ENCODE measurements at regions not wholly inside any gene's neighbourhood (a gene's known extent, or its start where the extent isn't known, plus 50 kb on each side); places are given as distances from the start of the nearest gene placed in this dataset.
"Not testable (repeated sequence)": the region's sequence is repeated elsewhere in the genome, so short reads cannot be mapped to it uniquely, and the experiment has no call there.

GRCh38 chr21:35840949-35841348 is 219.4 kb downstream of the SETD4 start:
- DNase-seq = no peak

GRCh38 chr21:35840197-35840799 is 220.0 kb downstream of the SETD4 start:
- peak; percentile 68 for DNase-seq

DNA sequence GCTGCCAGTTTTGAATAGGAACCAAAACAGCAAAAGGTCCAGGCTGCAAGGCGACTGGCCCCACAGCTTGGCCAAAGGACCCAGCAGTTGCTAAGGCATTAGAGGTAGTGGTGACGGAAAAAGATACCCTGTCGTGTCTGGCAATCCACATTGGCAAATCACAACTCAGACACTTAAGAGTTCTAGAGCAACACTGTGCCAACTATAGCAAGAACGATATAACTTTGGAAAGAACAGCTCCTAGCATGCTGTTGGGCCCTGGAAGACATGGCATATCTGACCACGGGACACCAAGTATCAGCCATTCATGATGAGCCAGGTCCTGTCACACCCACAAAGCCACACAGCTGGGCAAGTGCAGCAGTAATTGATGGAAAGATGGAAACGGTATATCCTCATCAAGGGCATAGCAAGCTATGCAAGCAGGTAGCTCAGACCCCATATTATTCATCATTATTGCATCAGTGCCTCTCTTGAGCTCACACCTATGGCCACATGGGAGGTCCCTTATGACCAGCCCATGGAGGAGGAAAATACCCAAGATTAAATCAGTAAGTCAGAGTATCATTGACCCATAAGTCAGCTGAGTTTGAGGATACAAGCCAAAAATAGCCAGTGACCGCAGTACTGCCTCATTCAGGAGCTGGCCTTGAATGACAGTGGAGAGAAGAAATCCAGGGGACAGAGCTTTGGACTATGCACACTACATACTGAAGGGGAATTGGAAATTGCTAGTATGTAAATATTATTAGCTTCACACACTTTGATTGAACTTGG is 221.2 kb downstream of the SETD4 start:
- DNase-seq = no peak

- no peak for DNase-seq
Measured at GRCh38 chr21:35838350-35838749, 222.0 kb downstream of the SETD4 start.

DNA sequence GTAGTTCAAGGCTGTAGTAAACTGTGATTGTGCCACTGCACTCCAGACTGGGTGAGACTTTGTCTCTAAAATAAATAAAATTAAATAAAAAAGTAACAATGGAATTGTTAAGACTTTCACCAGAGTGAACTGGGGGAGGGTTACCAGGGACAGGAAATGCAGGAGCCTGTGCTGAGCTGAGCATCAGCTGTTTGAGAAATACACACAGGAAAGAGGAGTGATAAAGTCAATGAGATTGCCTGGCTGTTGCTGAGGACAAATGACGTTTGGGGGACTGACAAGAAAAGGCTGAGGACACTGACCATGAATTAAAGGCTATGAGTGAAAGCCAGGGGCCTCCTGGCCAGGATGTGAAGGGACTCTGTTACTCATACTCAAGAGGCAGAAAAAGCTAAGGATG is 226.3 kb downstream of the SETD4 start:
- DNase-seq = no peak

DNA sequence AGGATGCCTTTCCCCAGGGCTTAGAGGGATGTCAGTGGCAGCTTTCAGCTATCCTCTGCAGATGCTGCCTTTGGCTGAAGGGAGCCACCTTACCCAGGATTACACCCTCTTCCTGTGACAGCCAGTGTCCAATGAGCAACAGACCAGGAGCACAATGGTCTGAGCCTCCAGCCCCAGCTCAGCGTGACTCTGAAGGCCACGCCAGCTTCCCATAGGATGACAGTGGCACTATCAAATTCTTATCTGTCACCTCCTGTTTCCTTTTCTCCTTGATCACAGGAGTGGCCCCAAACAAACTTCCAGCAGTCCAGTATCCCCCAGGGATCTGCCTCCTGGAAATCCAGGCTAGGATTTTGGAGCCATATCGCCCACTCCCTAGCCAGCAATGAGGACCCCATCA is 226.9 kb downstream of the SETD4 start:
- DNase-seq = no peak

- DNase-seq = no peak
Measured at GRCh38 chr21:35831230-35831629, 229.1 kb downstream of the SETD4 start.

DNA sequence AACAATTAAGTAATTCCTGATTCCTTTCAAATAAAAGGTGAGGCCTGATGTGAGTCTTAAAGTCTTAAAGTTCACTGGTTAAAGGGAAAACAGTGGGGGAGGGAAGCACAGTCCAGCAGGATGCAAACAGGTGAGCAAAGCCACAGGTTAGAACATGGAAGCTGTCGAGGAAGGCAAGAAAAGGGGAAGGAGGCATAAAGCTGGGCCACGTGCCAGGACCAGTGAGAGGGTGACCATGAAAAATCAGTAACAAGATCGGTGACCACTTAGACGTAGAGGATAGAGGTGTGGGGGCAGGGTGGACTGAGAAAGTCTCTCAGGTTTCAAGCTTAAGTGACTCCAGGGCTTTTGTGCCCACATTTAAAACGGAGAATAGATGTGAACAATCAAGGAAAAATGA is 231.3 kb downstream of the SETD4 start:
- no peak for DNase-seq

DNA sequence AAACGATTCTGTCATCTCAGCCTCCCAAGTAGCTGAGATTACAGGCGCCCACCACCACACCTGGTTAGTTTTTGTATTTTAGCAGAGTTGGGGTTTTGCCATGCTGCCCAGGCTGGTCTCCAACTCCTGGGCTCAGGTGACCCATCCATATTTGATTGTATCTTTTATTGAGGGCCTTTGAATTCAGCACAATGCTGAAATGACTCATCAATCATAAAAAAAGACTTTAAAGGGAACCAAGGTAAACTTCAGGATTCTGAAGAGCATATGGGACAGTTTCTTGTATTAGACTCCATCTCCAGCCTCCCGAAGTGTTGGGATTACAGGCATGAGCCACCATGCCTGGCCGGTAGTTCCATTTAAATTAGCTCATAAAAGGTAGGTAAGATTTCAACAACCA is 232.2 kb downstream of the SETD4 start:
- DNase-seq = no peak

GRCh38 chr21:35827004-35827403 is 233.3 kb downstream of the SETD4 start:
- no peak for DNase-seq

GRCh38 chr21:35825370-35826353 is 234.7 kb downstream of the SETD4 start:
- no peak for DNase-seq

DNA sequence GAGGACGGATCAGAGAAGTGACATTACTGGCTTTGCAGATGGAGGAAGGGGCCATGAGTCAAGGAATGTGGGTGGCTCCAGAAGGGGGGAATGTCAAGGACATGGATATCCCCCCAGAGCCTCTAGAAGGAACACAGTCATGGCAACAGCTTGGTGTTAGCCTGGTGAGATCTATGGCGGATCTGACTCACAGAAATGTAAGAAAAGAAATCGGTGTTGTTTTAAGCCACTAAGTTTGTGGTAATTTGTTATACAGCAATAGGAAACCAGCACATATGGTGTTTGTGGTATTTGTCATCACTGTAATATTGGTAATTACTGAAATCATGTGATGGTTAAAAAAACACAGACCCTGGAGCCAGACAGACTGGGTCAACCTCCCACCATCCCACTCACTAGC is 236.2 kb downstream of the SETD4 start:
- DNase-seq = no peak

- DNase-seq = no peak
Measured at GRCh38 chr21:35819134-35819533, 241.2 kb downstream of the SETD4 start.

GRCh38 chr21:35818597-35818996 is 241.7 kb downstream of the SETD4 start:
- DNase-seq = no peak

- DNase-seq = no peak
Measured at GRCh38 chr21:35814858-35815619, 245.3 kb downstream of the SETD4 start.

DNA sequence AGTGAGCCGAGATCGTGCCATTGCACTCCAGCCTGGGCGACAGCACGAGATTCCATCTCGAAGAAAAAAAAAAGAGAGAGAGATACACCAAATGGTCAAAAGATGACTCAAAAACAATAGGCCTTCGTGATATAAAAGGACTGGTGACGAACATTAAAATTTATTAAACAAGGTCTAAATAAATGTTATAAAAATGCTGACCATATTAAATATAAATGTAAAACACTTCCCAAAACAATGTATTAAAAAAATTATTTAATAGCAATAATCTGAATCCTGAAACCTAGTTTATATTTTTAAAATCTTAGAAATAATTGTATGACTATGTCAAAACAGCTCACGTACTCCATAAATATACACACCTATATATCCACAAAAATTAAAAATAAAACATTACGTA is 247.6 kb downstream of the SETD4 start:
- DNase-seq = no peak

- no peak for DNase-seq
Measured at GRCh38 chr21:35811191-35811806, 249.0 kb downstream of the SETD4 start.

GRCh38 chr21:35810431-35810970 is 249.8 kb downstream of the SETD4 start:
- no peak for DNase-seq

DNA sequence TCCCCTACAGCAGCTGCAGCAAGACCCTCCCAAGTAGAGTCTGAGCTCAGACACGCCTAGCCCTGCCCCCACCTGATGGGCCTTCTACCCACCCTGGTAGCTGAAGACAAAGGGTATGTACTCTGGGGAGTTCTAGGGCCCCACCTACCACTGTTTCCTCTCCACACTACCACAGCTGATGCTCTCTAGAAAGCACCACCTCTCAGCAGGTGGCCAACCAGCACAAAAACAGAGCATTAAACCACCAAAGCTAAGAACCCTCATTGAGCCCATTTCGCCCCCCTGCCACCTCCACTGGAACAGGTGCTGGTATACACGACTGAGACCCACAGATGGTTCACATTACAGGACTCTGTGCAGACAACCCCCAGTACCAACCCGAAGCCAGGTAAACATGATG is 258.9 kb downstream of the SETD4 start:
- DNase-seq = no peak

- DNase-seq = not testable (repeated sequence)
Measured at GRCh38 chr21:35800796-35801385, 259.4 kb downstream of the SETD4 start.

DNA sequence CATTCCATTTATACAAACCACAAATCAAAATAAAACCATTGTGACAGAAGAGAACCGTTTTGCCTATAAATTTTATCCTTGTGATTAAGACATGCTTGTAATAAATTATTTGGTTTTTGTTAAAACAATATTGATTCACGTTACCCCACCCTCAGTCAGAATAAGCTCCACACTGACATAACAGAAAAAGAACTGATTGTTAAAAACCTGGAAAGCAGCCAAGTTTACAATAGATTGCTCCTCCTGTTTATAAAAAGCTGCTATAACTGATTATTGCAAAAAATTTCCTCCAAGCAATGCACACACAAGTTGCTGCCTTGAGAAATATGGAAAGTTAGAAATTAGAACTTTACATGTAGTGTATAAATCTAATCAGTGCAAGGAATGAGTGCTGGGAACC is 263.5 kb downstream of the SETD4 start:
- DNase-seq = no peak

DNA sequence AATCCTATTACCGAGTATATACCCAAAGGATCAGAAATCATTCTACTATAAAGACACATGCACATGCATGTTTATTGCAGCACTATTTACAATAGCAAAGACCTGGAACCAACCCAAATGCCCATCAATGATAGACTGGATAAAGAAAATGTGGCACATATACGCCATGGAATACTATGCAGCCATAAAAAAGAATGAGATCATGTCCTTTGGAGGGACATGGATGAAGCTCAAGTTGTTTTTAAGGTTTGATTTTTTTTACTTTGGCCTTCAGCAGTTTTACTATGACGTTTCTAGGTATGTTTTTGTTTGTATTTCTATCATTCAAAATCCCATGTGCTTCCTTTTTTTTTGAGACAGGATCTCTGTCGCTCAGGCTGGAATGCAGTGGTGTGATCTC is 265.8 kb downstream of the SETD4 start:
- DNase-seq = not testable (repeated sequence)

All from NCI-H774 (cell line).